SU-DHL-6 (cell line): ENCODE measurements at regions not wholly inside any gene's neighbourhood (a gene's known extent, or its start where the extent isn't known, plus 50 kb on each side); places are given as distances from the start of the nearest gene placed in this dataset.

Experiments used
- CTCF ChIP-seq: fragments of 200-600 bp; sonication (generic); IDR thresholded peaks from one replicate; pipeline ENCODE4 v1.5.1; 2017; ENCODE audit warnings: antibody characterized with exemption, mild to moderate bottlenecking, low read length, moderate library complexity; ENCODE audit not compliant: insufficient read depth, poor library complexity, severe bottlenecking
- EZH2phosphoT487 ChIP-seq: fragments of 200-600 bp; sonication (generic), shearing (Covaris generic); conservative IDR thresholded peaks from 2 replicates; pipeline ENCODE4 v1.6.1; 2018; ENCODE audit warnings: mild to moderate bottlenecking, antibody characterized with exemption, low read length, moderate library complexity, mixed read lengths

GRCh38 chr1:118335331-118335732 lies 150.3 kb upstream of the SPAG17 start:
- TF ChIP-seq CTCF, result no peak
- TF ChIP-seq EZH2phosphoT487, result no peak
